ENCODE measurements at regions not wholly inside any gene's neighbourhood (a gene's known extent, or its start where the extent isn't known, plus 50 kb on each side); places are given as distances from the start of the nearest gene placed in this dataset.

- H3K9me3 ChIP-seq (replicated peaks; ENCODE audit: control insufficient read depth, insufficient read depth, low read length) = no peaks in the 10 kb centered on the region
- no peaks in the 10 kb centered on the region for H3K36me3 ChIP-seq (ENCODE audit: control insufficient read depth in 2 of 2, extremely low read depth in 1 of 2, insufficient read depth in 2 of 2, low read length in 2 of 2)
- POLR2A ChIA-PET = no interaction called here
- H3K79me2 ChIP-seq (ENCODE audit: control insufficient read depth, insufficient read depth, low read length) = no peaks in the 10 kb centered on the region
- H3K27ac ChIP-seq (ENCODE audit: insufficient read depth, low read depth, low read length) = no peak overlapping the region
- CTCF ChIA-PET = no interaction called here
- no peak for TF ChIP-seq CTCF (IDR thresholded peaks at IDR 0.05; ENCODE audit: extremely low read depth in 1 of 2, insufficient read depth in 1 of 2, low read depth in 1 of 2, low read length in 2 of 2)
- TF ChIP-seq JUN (IDR thresholded peaks at IDR 0.05; ENCODE audit: borderline replicate concordance, insufficient read depth, insufficient read length, low read depth) = no peak
- TF ChIP-seq POLR2A (IDR thresholded peaks at IDR 0.05; ENCODE audit: low read depth, low read length) = no peak
- no peak for TF ChIP-seq GATA2 (IDR thresholded peaks at IDR 0.05; ENCODE audit: insufficient read depth, insufficient read length, low read depth, low read length)
- TF ChIP-seq POLR2AphosphoS5 (IDR thresholded peaks at IDR 0.05; ENCODE audit: insufficient read depth, low read depth, low read length) = no peak
- no peak for TF ChIP-seq MYC (IDR thresholded peaks at IDR 0.05; ENCODE audit: low read depth, low read length)
- no peak for TF ChIP-seq EZH2 (IDR thresholded peaks at IDR 0.05; ENCODE audit: borderline replicate concordance, low read depth, low read length, severe bottlenecking)
- TF ChIP-seq FOS (IDR thresholded peaks at IDR 0.05; ENCODE audit: borderline replicate concordance, insufficient read depth, low read length) = no peak
- no peak for TF ChIP-seq MAX (IDR thresholded peaks at IDR 0.05; ENCODE audit: insufficient read depth, insufficient read length)
- H2AFZ ChIP-seq (ENCODE audit: low read depth, low read length) = no peak overlapping the region
- dilution Hi-C loops (cut with MboI; ENCODE audit: extremely low pct_ligation_motif_present, low sequenced_read_pairs) = no loop called here
- H3K4me2 ChIP-seq (ENCODE audit: insufficient read depth, low read length) = no peak overlapping the region
- BruUV-seq (replicated peaks) = no TSS peak
- FAIRE-seq = no peak
- H3K4me3 ChIP-seq (replicated peaks in 1 of 3; ENCODE audit: insufficient read depth in 1 of 3, low read depth in 1 of 3, low read length in 3 of 3) = no peak overlapping the region
- H4K20me1 ChIP-seq (replicated peaks; ENCODE audit: control insufficient read depth, extremely low read depth, insufficient read depth, low read length) = no peaks in the 10 kb centered on the region
- H3K9me1 ChIP-seq (replicated peaks; ENCODE audit: control insufficient read depth, extremely low read depth, insufficient read depth, low read length) = no peaks in the 10 kb centered on the region
- H3K9ac ChIP-seq (replicated peaks; ENCODE audit: extremely low read depth, insufficient read depth, low read length) = no peak overlapping the region
- no peaks in the 10 kb centered on the region for H3K27me3 ChIP-seq (ENCODE audit: control insufficient read depth in 2 of 2, insufficient read depth in 2 of 2, low read length in 2 of 2)
- no peaks in the 10 kb centered on the region for H3K4me1 ChIP-seq (ENCODE audit: control insufficient read depth, extremely low read depth, insufficient read depth, low read length)
- intact Hi-C loops (cut with micrococcal nuclease) = no loop called here
- DNase-seq (ENCODE audit: low read depth, low spot score) = no peak
Observed at GRCh38 chr9:2526071-2526828, 95.3 kb upstream of the VLDLR start.
